GM21447 (cell line): ENCODE measurements at regions not wholly inside any gene's neighbourhood (a gene's known extent, or its start where the extent isn't known, plus 50 kb on each side); places are given as distances from the start of the nearest gene placed in this dataset.

Source experiments
- ATAC-seq: cut with Tn5 transposase; IDR thresholded peaks from one replicate; pipeline ENCODE4 v1.9.1; 2021; ENCODE audit not compliant: unreplicated experiment

- ATAC-seq, result no peak
Observed at GRCh38 chr15:70314688-70315087, 217.0 kb upstream of the TLE3 start.

GRCh38 chr15:70314018-70314354 lies 216.3 kb upstream of the TLE3 start:
- ATAC-seq, result no peak

GRCh38 chr15:70313099-70314017 lies 215.6 kb upstream of the TLE3 start:
- no peak for ATAC-seq

- no peak for ATAC-seq
Observed at GRCh38 chr15:70311821-70312220, 214.1 kb upstream of the TLE3 start.

DNA sequence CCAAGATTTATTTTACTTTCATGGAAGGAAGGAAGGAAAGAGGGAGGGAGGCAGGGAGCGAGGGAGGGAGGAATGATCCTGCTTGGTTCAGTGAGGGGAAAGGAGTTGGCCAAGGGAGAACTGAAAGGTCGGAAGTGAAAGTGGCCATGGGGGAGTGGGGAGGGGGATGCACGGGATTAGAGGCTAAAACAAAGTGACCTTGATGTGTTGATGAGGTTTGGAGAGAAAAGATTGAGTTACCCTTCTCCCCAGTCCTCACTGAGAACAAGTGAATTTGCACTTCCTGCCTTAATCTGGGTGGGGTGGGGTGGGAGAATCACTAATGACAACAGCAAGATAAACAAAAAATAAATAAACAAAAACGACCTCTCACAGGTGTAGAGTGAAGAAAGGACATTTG lies 212.0 kb upstream of the TLE3 start:
- ATAC-seq, result no peak

GRCh38 chr15:70308735-70309434 lies 211.2 kb upstream of the TLE3 start:
- no peak for ATAC-seq

- ATAC-seq, result peak; percentile 87
Observed at GRCh38 chr15:70308011-70308734, 210.5 kb upstream of the TLE3 start.

DNA sequence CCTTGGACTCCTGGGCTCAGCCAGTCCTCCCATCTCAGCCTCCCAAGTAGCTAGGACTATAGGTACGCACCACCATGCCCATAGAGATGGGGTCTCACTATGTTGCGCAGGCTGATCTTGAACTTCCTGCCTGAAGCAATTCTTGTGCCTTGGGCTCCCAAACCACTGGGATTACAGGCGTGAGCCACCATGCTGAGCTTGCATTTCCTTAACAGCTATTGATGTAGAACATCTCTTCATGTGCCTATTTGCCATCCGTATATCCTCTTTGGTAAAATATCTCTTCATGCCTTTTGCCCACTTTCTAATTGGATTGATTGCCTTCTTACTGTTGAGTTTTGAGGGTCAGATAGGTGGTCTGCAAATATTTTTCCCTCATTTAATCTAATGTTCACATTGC lies 208.9 kb upstream of the TLE3 start:
- no peak for ATAC-seq

DNA sequence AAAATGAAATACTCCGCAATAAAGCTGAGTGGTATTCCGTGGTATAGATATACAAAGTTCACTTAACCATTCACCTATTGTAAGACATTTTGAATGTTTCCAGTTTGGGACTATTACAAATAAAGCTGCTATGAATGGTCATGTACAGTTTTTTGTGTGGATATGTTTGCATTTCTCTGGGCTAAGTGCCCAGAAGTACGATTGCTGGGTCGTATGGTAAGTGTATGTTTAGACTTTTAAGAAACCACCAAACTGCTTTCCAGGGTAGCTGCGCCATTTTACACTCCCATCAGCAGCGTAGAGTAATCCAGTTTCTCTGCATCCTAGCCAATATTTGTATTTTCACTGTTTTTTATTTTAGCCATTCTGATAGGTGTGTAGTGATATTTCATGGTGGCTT lies 208.4 kb upstream of the TLE3 start:
- ATAC-seq, result no peak

DNA sequence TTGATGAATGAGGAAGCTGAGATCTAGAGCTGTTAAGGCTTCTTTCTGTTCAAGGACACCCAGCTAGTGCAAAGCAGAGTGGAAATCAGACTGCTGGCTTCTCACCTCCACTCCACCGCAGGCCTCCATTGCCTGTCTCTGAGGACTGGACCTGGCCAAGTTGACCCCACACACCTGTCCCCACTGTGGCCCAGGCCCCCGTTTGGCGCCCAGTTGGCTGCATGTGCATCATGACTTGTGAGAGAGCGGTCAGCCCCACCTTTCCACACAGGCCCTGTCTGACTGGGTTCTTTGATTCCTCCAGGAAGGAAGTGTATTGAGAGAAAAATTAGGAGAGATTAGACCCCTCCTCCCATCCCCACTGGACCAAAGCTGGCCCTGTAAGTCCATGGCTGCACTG lies 206.3 kb upstream of the TLE3 start:
- ATAC-seq, result no peak

DNA sequence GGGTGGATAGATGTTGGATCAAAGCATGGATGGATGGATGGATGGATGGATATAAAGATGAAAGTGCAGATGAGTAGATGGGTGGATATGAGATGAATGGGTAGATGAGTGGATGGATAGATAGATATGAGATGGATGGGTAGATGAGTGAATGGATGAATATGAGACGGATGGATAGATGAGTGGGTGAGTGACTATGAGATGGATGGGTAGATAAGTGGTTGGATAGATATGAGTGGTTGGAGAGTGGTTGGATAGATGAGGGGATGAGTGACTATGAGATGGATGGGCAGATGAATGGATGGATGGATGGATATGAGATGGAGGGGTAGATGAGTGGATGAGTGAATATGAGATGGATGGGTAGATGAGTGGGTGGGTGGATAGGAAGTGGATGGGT lies 204.6 kb upstream of the TLE3 start:
- no peak for ATAC-seq

GRCh38 chr15:70301396-70301795 lies 203.7 kb upstream of the TLE3 start:
- no peak for ATAC-seq

DNA sequence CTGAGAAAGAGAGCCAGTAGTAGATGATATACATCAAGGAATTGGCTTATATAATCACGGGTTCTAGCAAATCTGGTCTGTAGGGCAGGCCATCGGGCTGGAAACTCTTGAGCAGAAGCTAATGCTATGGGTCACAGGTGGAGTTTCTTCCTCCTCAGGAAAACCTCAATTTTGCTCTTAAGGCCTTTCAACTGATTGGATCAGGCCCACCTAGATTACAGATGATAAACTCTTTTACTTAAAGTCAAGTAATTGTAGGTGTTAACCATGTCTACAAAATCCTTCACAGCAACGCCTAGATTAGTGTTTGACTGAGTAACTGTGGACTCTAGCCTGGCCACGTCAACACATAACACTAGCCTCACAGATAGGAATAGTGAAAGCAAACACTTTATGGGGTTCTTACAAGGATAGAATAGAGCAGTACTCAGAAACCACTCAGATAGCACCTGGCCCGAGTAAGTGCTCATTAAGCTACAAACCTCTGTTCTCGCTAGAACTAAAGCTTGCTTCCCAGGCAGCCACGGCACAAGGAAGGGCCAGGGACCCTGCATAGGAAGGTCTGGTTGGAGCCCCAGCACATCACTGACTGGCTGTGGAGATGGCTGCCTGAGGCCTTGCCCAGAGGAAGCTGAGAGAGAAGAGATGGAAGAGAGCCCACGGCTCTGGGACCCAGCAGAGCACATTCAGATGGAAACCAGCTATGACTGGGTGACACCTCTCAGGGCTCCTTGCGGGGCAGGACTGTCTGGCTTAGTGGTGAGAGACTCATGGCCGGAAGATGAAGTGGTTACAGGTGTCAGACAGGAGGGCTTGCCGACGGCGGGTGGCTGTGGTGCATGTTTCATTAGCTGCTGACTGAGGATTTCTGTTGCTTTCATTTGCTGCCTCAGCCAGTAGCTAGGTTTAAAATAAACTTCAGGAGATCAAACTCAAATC lies 202.5 kb upstream of the TLE3 start:
- ATAC-seq, result peak; percentile 98

- ATAC-seq, result no peak
Observed at GRCh38 chr15:70297465-70298058, 199.8 kb upstream of the TLE3 start.

DNA sequence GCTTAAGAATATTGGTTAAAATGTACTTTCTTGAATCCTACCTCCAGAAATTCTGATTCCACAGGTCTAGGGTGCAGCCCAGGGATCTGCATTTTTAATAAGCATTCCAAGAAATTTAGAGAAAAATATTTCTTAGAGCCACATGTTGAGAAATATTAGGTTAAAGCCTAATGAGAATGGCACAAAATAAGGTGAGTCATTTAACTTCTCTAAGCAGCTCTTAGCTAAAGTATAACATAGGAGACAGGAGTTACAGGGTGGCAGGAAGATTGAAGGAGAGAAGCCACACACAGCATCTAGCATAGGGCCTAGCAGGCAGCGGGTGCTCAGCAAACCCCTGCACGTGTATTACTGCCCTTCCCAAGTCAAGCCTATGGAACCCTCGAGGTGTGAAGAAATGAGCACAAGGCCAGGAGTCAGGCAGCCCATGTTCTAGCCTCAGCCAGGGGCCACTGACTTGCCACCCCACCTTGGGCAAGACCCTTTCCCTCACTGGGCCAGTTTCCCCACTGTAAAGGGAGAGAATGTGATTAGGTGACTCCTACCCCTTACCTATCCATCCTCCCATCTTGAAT lies 197.1 kb upstream of the TLE3 start:
- no peak for ATAC-seq

DNA sequence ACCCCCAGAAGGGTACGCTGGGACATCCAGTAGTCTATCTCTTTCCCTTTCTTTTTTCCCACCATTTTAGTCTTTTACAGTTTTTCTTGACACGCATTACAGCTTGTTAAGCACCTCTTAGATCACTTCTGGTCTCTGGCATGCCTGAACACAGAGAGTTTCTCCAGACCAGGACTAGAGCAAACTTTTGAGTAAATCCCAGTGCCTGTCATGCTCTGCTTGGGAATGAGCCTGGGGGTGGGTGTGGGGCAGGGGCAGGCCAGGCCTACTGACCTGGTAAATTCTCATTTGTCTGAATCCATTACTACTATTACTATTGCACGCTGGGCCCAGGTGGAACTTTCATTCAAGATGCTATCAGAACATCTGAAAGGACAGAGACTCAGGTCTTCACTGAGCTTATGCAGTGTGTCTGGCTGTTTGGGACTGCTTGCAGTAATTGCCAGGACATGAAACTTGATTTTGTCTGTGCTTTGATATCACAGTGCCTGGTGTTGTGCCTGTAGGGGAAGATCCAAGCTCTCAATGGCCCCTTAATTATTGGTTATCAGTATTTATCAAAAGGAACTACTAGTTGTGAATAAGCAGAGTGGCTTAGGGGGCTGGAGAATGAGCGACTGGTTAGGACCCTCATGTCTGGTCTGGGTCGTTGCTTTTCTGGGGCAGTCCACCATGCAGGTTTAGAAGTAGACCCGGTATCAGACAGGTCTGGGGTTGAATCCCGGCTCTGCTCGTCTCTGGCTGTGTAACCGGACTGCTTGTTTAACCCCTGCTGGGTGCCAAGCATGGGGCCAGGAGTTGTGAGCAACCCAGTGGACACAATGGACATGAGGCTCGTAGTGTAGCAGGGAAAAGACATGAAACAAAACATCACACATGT lies 196.1 kb upstream of the TLE3 start:
- no peak for ATAC-seq

DNA sequence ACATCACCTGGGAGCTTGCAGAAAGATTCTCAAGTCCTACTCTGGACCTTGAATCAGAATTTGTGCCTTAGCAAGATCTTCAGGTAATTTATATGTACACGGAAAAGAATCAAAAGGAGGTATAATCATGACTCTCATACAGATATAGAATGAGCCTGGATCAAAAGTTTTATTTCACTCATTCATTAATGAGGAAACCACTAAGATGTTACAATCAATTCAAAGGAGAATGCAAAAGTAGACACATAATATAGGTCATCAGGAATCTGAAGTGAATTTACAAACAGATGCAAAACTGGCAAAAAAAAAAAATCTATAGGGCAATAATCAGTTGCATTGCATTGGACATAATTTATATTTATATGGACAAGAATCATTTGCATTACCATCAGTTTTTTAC lies 195.4 kb upstream of the TLE3 start:
- ATAC-seq, result no peak

- ATAC-seq, result no peak
Observed at GRCh38 chr15:70292076-70292760, 194.5 kb upstream of the TLE3 start.
